ENCODE measurements at regions not wholly inside any gene's neighbourhood (a gene's known extent, or its start where the extent isn't known, plus 50 kb on each side); places are given as distances from the start of the nearest gene placed in this dataset.

GRCh38 chrX:14357314-14357713, 172.0 kb upstream of the GLRA2 start:
- H3K4me3 ChIP-seq, result no peak overlapping the region
- no peak for TF ChIP-seq CTCF (IDR thresholded peaks at IDR 0.05)
- no peaks in the 10 kb centered on the region for H3K36me3 ChIP-seq (ENCODE audit: insufficient read depth in 1 of 2, low read depth in 1 of 2)
- no peak for DNase-seq
- H3K9me3 ChIP-seq, result peaks cover 5% of the 10 kb centered on the region
- intact Hi-C loops (cut with DNase I), result no loop called here
- H3K4me1 ChIP-seq, result no peaks in the 10 kb centered on the region
- no peak for ATAC-seq
- no peaks in the 10 kb centered on the region for H3K27me3 ChIP-seq (ENCODE audit: insufficient read depth in 3 of 3, low read length in 2 of 3)
- no peak overlapping the region for H3K27ac ChIP-seq

DNA sequence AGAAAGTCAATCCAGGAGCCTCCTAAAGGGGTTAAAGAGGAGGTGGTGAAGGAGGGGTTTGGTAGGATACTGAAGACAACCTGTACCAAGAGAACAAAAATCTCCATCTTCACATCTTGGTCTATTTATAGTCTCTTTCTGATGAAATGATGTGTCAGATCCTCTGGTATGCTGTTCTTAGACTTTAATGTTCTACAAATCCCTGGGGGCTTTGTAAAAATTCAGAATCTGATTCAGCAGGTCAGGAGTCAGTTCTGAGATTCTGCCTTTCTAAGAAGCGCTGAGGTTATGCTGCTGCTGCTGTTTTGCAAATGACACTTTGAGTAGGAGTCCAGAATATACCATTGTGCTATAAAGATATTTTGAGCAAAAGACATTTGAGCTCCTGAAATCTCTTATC, 172.9 kb upstream of the GLRA2 start:
- intact Hi-C loops (cut with DNase I), result no loop called here

GRCh38 chrX:14355556-14355955, 173.8 kb upstream of the GLRA2 start:
- no peak for TF ChIP-seq CTCF (IDR thresholded peaks at IDR 0.05)
- no peak for DNase-seq
- Histone ChIP-seq H3K4me3 (no peak overlapping the region), H3K27ac (no peak overlapping the region), H3K36me3 (ENCODE audit: insufficient read depth in 1 of 2, low read depth in 1 of 2) (no peaks in the 10 kb centered on the region), H3K27me3 (ENCODE audit: insufficient read depth in 3 of 3, low read length in 2 of 3) (no peaks in the 10 kb centered on the region), H3K4me1 (no peaks in the 10 kb centered on the region), H3K9me3 (peaks cover 6% of the 10 kb centered on the region)
- intact Hi-C loops (cut with DNase I), result no loop called here
- ATAC-seq, result no peak

More for the DNA sequence above, 172.9 kb upstream of the GLRA2 start:
- Histone ChIP-seq H3K27ac (no peak overlapping the region), H3K4me1 (no peaks in the 10 kb centered on the region), H3K36me3 (ENCODE audit: insufficient read depth in 1 of 2, low read depth in 1 of 2) (no peaks in the 10 kb centered on the region), H3K4me3 (no peak overlapping the region), H3K9me3 (peaks cover 5% of the 10 kb centered on the region), H3K27me3 (ENCODE audit: insufficient read depth in 3 of 3, low read length in 2 of 3) (no peaks in the 10 kb centered on the region)
- TF ChIP-seq CTCF (IDR thresholded peaks at IDR 0.05), result no peak
- WGBS, 3 donors, result 70 to 94% (median 85%) methylated on average over 1 of the region's 1 CpG
- DNase-seq (no peak), ATAC-seq (no peak)

DNA sequence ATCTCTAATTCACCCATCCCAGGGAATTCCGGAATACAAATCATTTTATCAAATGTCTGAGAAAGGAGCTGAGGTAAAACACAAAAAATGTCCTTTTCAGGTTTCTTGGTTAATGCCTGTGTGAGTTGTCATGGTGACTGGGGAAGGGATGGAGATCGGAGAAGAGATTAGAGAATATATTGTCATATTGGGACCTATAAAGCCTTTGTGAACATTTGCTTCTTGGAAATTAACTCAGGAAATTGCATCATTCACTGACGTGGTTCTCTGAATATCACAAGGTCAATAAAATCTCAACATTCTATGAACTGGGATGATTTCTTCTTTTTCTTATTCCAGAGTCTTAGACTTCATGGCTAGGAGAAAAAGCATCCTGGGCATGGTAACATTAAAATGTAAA, 174.8 kb upstream of the GLRA2 start:
- no peak overlapping the region for H3K4me3 ChIP-seq
- no peaks in the 10 kb centered on the region for H3K27me3 ChIP-seq (ENCODE audit: insufficient read depth in 3 of 3, low read length in 2 of 3)
- no peak overlapping the region for H3K27ac ChIP-seq
- intact Hi-C loops (cut with DNase I), result no loop called here
- H3K36me3 ChIP-seq (ENCODE audit: insufficient read depth in 1 of 2, low read depth in 1 of 2), result no peaks in the 10 kb centered on the region
- peaks cover 12% of the 10 kb centered on the region for H3K9me3 ChIP-seq
- H3K4me1 ChIP-seq, result no peaks in the 10 kb centered on the region
- DNase-seq (no peak), ATAC-seq (no peak)
- 65 to 69% (median 68%) methylated on average over 3 of the region's 3 CpGs for WGBS, 3 donors
- TF ChIP-seq CTCF (IDR thresholded peaks at IDR 0.05), result no peak

- Histone ChIP-seq H3K4me1 (no peaks in the 10 kb centered on the region), H3K36me3 (ENCODE audit: insufficient read depth in 1 of 2, low read depth in 1 of 2) (no peaks in the 10 kb centered on the region), H3K27me3 (ENCODE audit: insufficient read depth in 3 of 3, low read length in 2 of 3) (no peaks in the 10 kb centered on the region), H3K27ac (no peak overlapping the region), H3K4me3 (no peak overlapping the region), H3K9me3 (peaks cover 19% of the 10 kb centered on the region)
- no peak for ATAC-seq
- 88 to 94% (median 91%) methylated on average over 1 of the region's 1 CpG for WGBS, 3 donors
- TF ChIP-seq CTCF (IDR thresholded peaks at IDR 0.05), result no peak
- DNase-seq, result no peak
- intact Hi-C loops (cut with DNase I), result no loop called here
Measured at GRCh38 chrX:14352511-14352910, 176.8 kb upstream of the GLRA2 start.
